Gastrocnemius medialis (tissue), 4 donors: ENCODE measurements at regions not wholly inside any gene's neighbourhood (a gene's known extent, or its start where the extent isn't known, plus 50 kb on each side); places are given as distances from the start of the nearest gene placed in this dataset.
A peak's percentile ranks its signal among the peaks of the same experiment; 100 is the strongest.

Experiments used
- ATAC-seq, 2 donors: fragments of 150-250 bp; one replicate each; pipeline ENCODE4 v1.9.1; 2016
- DNase-seq, 2 donors: peaks; one replicate each; pipeline ENCODE4 v3.0.0-alpha.2; 2019
- H3K27ac ChIP-seq, 4 donors: fragments of 200-600 bp; sonication (generic); 1 replicate in 1 of 4; 2 replicates in 3 of 4; pipeline ENCODE4 v1.5.1; 2016 to 2018; ENCODE audit warnings: mild to moderate bottlenecking in 2 of 4, moderate library complexity in 1 of 4
- H3K27me3 ChIP-seq, 3 donors: fragments of 200-600 bp; sonication (generic) in 2 of 3; 1 replicate in 1 of 3; 2 replicates in 2 of 3; pipeline versions ENCODE4 v1.5.1 to v1.6.0; 2016 to 2019; ENCODE audit warnings: mild to moderate bottlenecking in 1 of 3, moderate library complexity in 1 of 3
- H3K36me3 ChIP-seq, 2 donors: fragments of 200-600 bp; sonication (generic) in 1 of 2; one replicate each; pipeline ENCODE4 v1.5.1; 2017 to 2018
- H3K4me1 ChIP-seq, 2 donors: fragments of 200-600 bp; sonication (generic) in 1 of 2; one replicate each; pipeline ENCODE4 v1.5.1; 2016 to 2017; ENCODE audit warnings: mild to moderate bottlenecking in 2 of 2
- H3K4me3 ChIP-seq, 4 donors: fragments of 200-600 bp; sonication (generic) in 3 of 4; 1 replicate in 1 of 4; 2 replicates in 3 of 4; pipeline ENCODE4 v1.5.1; 2016 to 2019; ENCODE audit warnings: mild to moderate bottlenecking in 2 of 4
- H3K9me3 ChIP-seq, 3 donors: fragments of 200-600 bp; sonication (generic) in 2 of 3; 1 replicate in 1 of 3; 2 replicates in 2 of 3; pipeline ENCODE4 v1.5.1; 2016 to 2019
- CTCF ChIP-seq, 5 experiments: fragments of 450-650 bp in 3 of 5; fragments of 200-600 bp in 2 of 5; sonication (generic) in 2 of 5; IDR thresholded peaks in 4 of 5; conservative IDR thresholded peaks in 1 of 5; 1 replicate in 4 of 5; 2 replicates in 1 of 5; pipeline ENCODE4 v1.5.1; 2016 to 2019; ENCODE audit warnings: antibody characterized with exemption in 5 of 5, mild to moderate bottlenecking in 3 of 5, moderate library complexity in 3 of 5
- POLR2A ChIP-seq, 2 donors: fragments of 450-650 bp; IDR thresholded peaks; one replicate each; pipeline ENCODE4 v1.6.1; 2017; ENCODE audit warnings: antibody characterized with exemption in 2 of 2, mild to moderate bottlenecking in 2 of 2, moderate library complexity in 2 of 2
- in situ Hi-C, 4 donors: fragments of 200-750 bp; cut with MboI; loops; one replicate each; pipeline versions ENCODE4 v1.15.0 to v1.8.0; 2017; ENCODE audit warnings: low sequenced_read_pairs in 4 of 4
- intact Hi-C: fragments of 100-400 bp; cut with DNase I; formaldehyde crosslinking; loops from one replicate; pipeline ENCODE4 v1.15.1; 2023; ENCODE audit warnings: low total_unique reads

- Histone ChIP-seq H3K27ac (no peak overlapping the region), H3K36me3 (no peaks in the 10 kb centered on the region), H3K4me1 (no peaks in the 10 kb centered on the region), H3K4me3 (no peak overlapping the region), H3K9me3 (no peaks in the 10 kb centered on the region), H3K27me3 (no peaks in the 10 kb centered on the region)
- intact Hi-C loops, result no loop called here
- ATAC-seq (peak in 1 of 2 donors; percentile 45), DNase-seq (peak in 1 of 2 donors; percentile 22)
- in situ Hi-C loops, result no loop called here
- TF ChIP-seq CTCF (IDR thresholded peaks at IDR 0.05 in 4 of 5, conservative IDR thresholded peaks at IDR 0.05 in 1 of 5) (no peak), POLR2A (IDR thresholded peaks at IDR 0.05) (no peak)
Observed at GRCh38 chr20:40770564-40771307, 81.7 kb upstream of the MAFB start.

DNA sequence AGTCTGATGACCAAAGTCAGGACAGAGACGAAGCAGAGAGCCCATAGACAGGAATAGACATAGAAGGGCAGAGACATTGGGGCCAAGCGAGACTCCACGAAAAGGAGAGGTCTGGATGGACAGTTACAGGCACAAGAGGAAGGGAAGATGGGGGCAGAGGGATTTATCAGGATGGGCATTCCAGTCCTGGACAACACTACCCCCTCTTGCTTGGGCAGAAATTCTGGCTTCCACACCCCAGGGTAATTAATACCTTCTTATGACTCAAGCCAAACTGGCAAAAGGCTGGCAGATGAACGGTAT is 82.2 kb upstream of the MAFB start:
- in situ Hi-C loops (no loop called here), intact Hi-C loops (no loop called here)
- DNase-seq (no peak), ATAC-seq (no peak)
- TF ChIP-seq POLR2A (IDR thresholded peaks at IDR 0.05) (no peak), CTCF (IDR thresholded peaks at IDR 0.05 in 4 of 5, conservative IDR thresholded peaks at IDR 0.05 in 1 of 5) (no peak)
- H3K36me3 ChIP-seq, result no peaks in the 10 kb centered on the region
- H3K4me3 ChIP-seq, result no peak overlapping the region
- no peaks in the 10 kb centered on the region for H3K27me3 ChIP-seq
- no peak overlapping the region for H3K27ac ChIP-seq
- no peaks in the 10 kb centered on the region for H3K9me3 ChIP-seq
- no peaks in the 10 kb centered on the region for H3K4me1 ChIP-seq

GRCh38 chr20:40771848-40772511 is 82.9 kb upstream of the MAFB start:
- Histone ChIP-seq H3K4me3 (no peak overlapping the region), H3K36me3 (no peaks in the 10 kb centered on the region), H3K27ac (no peak overlapping the region), H3K4me1 (no peaks in the 10 kb centered on the region), H3K9me3 (no peaks in the 10 kb centered on the region), H3K27me3 (no peaks in the 10 kb centered on the region)
- DNase-seq, result no peak
- in situ Hi-C loops (no loop called here), intact Hi-C loops (no loop called here)
- no peak for ATAC-seq
- no peak for TF ChIP-seq CTCF (IDR thresholded peaks at IDR 0.05 in 4 of 5, conservative IDR thresholded peaks at IDR 0.05 in 1 of 5)
- TF ChIP-seq POLR2A (IDR thresholded peaks at IDR 0.05), result no peak

- DNase-seq, result no peak
- no peaks in the 10 kb centered on the region for H3K27me3 ChIP-seq
- H3K4me1 ChIP-seq, result no peaks in the 10 kb centered on the region
- intact Hi-C loops, result no loop called here
- no peak overlapping the region for H3K27ac ChIP-seq
- no peak overlapping the region for H3K4me3 ChIP-seq
- no peak for ATAC-seq
- H3K9me3 ChIP-seq, result no peaks in the 10 kb centered on the region
- TF ChIP-seq CTCF (IDR thresholded peaks at IDR 0.05 in 4 of 5, conservative IDR thresholded peaks at IDR 0.05 in 1 of 5) (no peak), POLR2A (IDR thresholded peaks at IDR 0.05) (no peak)
- in situ Hi-C loops, result no loop called here
- H3K36me3 ChIP-seq, result no peaks in the 10 kb centered on the region
Observed at GRCh38 chr20:40773376-40773775, 84.3 kb upstream of the MAFB start.
